CD14-positive monocyte (primary cell): ENCODE measurements at regions not wholly inside any gene's neighbourhood (a gene's known extent, or its start where the extent isn't known, plus 50 kb on each side); places are given as distances from the start of the nearest gene placed in this dataset.

ENCODE experiments used
- DNase-seq, 3 donors: peaks; one replicate each; pipeline ENCODE4 v3.0.0-alpha.2; 2011 to 2022
- H2AFZ ChIP-seq: 2 replicates; pipeline ENCODE4 v1.6.0; 2012; ENCODE audit warnings: mild to moderate bottlenecking, low read depth, low read length, inconsistent platforms; ENCODE audit not compliant: insufficient read depth, poor library complexity, severe bottlenecking
- H3K27ac ChIP-seq, 2 donors: 1 replicate in 1 of 2; 2 replicates in 1 of 2; pipeline ENCODE4 v1.5.1; 2012 to 2013; ENCODE audit warnings: low read length in 2 of 2, control low read depth in 1 of 2, inconsistent platforms in 1 of 2, low read depth in 1 of 2, mild to moderate bottlenecking in 1 of 2
- H3K27me3 ChIP-seq, 2 donors: one replicate each; pipeline versions ENCODE4 v1.6.0 to v1.6.1; 2011 to 2013; ENCODE audit warnings: low read length in 2 of 2; ENCODE audit not compliant: control insufficient read depth in 2 of 2, insufficient read depth in 2 of 2
- H3K36me3 ChIP-seq, 2 donors: replicated peaks in 1 of 2; 1 replicate in 1 of 2; 2 replicates in 1 of 2; pipeline versions ENCODE4 v1.5.1 to v1.6.1; 2012 to 2013; ENCODE audit warnings: low read length in 2 of 2, control low read depth in 1 of 2, inconsistent platforms in 1 of 2, mild to moderate bottlenecking in 1 of 2; ENCODE audit not compliant: insufficient read depth in 2 of 2, control insufficient read depth in 1 of 2
- H3K4me1 ChIP-seq, 2 donors: 1 replicate in 1 of 2; 2 replicates in 1 of 2; pipeline versions ENCODE4 v1.5.1 to v1.6.1; 2012 to 2013; ENCODE audit warnings: low read length in 2 of 2, control low read depth in 1 of 2, inconsistent platforms in 1 of 2, mild to moderate bottlenecking in 1 of 2, moderate library complexity in 1 of 2; ENCODE audit not compliant: insufficient read depth in 2 of 2, control insufficient read depth in 1 of 2
- H3K4me2 ChIP-seq: replicated peaks from 2 replicates; pipeline ENCODE3; 2012; ENCODE audit warnings: low read length, moderate library complexity, mild to moderate bottlenecking; ENCODE audit not compliant: poor library complexity, severe bottlenecking; ENCODE audit errors: extremely low read depth
- H3K4me3 ChIP-seq, 3 experiments: fragments of 200-600 bp in 1 of 3; sonication (generic) in 1 of 3; replicated peaks in 1 of 3; 1 replicate in 2 of 3; 2 replicates in 1 of 3; pipeline ENCODE4 v1.5.1; 2011 to 2013; ENCODE audit warnings: low read length in 3 of 3, mild to moderate bottlenecking in 3 of 3, control low read depth in 2 of 3, low read depth in 2 of 3, inconsistent platforms in 1 of 3, moderate library complexity in 1 of 3
- H3K79me2 ChIP-seq: 2 replicates; pipeline ENCODE4 v1.6.0; 2012; ENCODE audit warnings: mild to moderate bottlenecking, control low read depth, inconsistent platforms, low read length, moderate library complexity; ENCODE audit not compliant: insufficient read depth
- H3K9ac ChIP-seq: 2 replicates; pipeline ENCODE4 v1.6.0; 2017; ENCODE audit warnings: low read length, mild to moderate bottlenecking; ENCODE audit not compliant: insufficient read depth, poor library complexity, severe bottlenecking
- H3K9me3 ChIP-seq, 2 donors: replicated peaks in 1 of 2; 1 replicate in 1 of 2; 2 replicates in 1 of 2; pipeline versions ENCODE4 v1.5.1 to v1.6.1; 2012 to 2013; ENCODE audit warnings: low read length in 2 of 2, control low read depth in 1 of 2; ENCODE audit not compliant: control insufficient read depth in 1 of 2, insufficient read depth in 1 of 2
- H4K20me1 ChIP-seq: 2 replicates; pipeline ENCODE4 v1.6.0; 2012; ENCODE audit warnings: mild to moderate bottlenecking, low read length, control low read depth, moderate library complexity; ENCODE audit not compliant: insufficient read depth
- H3K27ac Mint-ChIP-seq, 7 donors: one replicate each; pipeline ENCODE4 v1.8.0; 2020; ENCODE audit warnings: mild to moderate bottlenecking in 7 of 7, mixed read lengths in 7 of 7, moderate library complexity in 6 of 7, inconsistent platforms in 2 of 7
- H3K27me3 Mint-ChIP-seq, 3 donors: one replicate each; pipeline ENCODE4 v1.8.0; 2021 to 2022; ENCODE audit warnings: low read depth in 3 of 3, mild to moderate bottlenecking in 3 of 3, mixed read lengths in 3 of 3, moderate library complexity in 3 of 3, inconsistent platforms in 1 of 3
- H3K36me3 Mint-ChIP-seq, 2 donors: one replicate each; pipeline ENCODE4 v1.8.0; 2020; ENCODE audit warnings: mixed read lengths in 2 of 2, inconsistent platforms in 1 of 2, mild to moderate bottlenecking in 1 of 2
- H3K4me1 Mint-ChIP-seq: one replicate; pipeline ENCODE4 v1.8.0; 2020; ENCODE audit warnings: mild to moderate bottlenecking, mixed read lengths
- H3K4me3 Mint-ChIP-seq, 2 donors: one replicate each; pipeline ENCODE4 v1.8.0; 2020; ENCODE audit warnings: mild to moderate bottlenecking in 2 of 2, mixed read lengths in 2 of 2, moderate library complexity in 1 of 2
- H3K9me3 Mint-ChIP-seq, 7 donors: one replicate each; pipeline ENCODE4 v1.8.0; 2020 to 2022; ENCODE audit warnings: mixed read lengths in 7 of 7, mild to moderate bottlenecking in 6 of 7, moderate library complexity in 6 of 7, inconsistent platforms in 2 of 7
- CTCF ChIP-seq: fragments of 200-600 bp; IDR thresholded peaks from one replicate; pipeline ENCODE4 v1.8.0; 2022; ENCODE audit warnings: antibody characterized with exemption, mild to moderate bottlenecking
- WGBS: methylation state at CpG from one replicate; pipeline ENCODE4 v1.1.5; 2013; ENCODE audit warnings: missing lambda C conversion rate; ENCODE audit not compliant: insufficient coverage; 5-methylcytosine and 5-hydroxymethylcytosine counted together
- intact Hi-C, 2 donors: fragments of 100-400 bp; cut with micrococcal nuclease; formaldehyde crosslinking; loops; one replicate each; pipeline versions ENCODE4 v1.15.0 to v1.15.1; 2023

- no peak overlapping the region for H3K4me2 ChIP-seq
- WGBS, result no CpG with 5 or more reads among the region's 1 CpG
- H3K79me2 ChIP-seq, result no peaks in the 10 kb centered on the region
- no peak for DNase-seq
- no peak overlapping the region for H3K27ac Mint-ChIP-seq
- H3K9ac ChIP-seq, result no peak overlapping the region
- H3K27me3 ChIP-seq, result no peaks in the 10 kb centered on the region
- H3K27ac ChIP-seq, result no peak overlapping the region
- H3K36me3 ChIP-seq, result no peaks in the 10 kb centered on the region
- H2AFZ ChIP-seq, result no peak overlapping the region
- no peak overlapping the region for H3K4me3 Mint-ChIP-seq
- no peaks in the 10 kb centered on the region for H3K9me3 ChIP-seq
- H4K20me1 ChIP-seq, result no peaks in the 10 kb centered on the region
- no peaks in the 10 kb centered on the region for H3K36me3 Mint-ChIP-seq
- H3K4me3 ChIP-seq, result no peak overlapping the region
- no peaks in the 10 kb centered on the region for H3K4me1 Mint-ChIP-seq
- H3K9me3 Mint-ChIP-seq, result peaks cover 0 to 2% (median 0%) of the 10 kb centered on the region in 7 donors
- intact Hi-C loops, result no loop called here
- peaks cover 0 to 2% (median 0%) of the 10 kb centered on the region in 3 donors for H3K27me3 Mint-ChIP-seq
- no peaks in the 10 kb centered on the region for H3K4me1 ChIP-seq
- TF ChIP-seq CTCF, result no peak
Observed at GRCh38 chr4:157776930-157777528, 395.8 kb downstream of the GASK1B start.

- Histone ChIP-seq H2AFZ (no peak overlapping the region), H3K27me3 (no peaks in the 10 kb centered on the region), H3K9ac (no peak overlapping the region), H4K20me1 (no peaks in the 10 kb centered on the region), H3K36me3 (no peaks in the 10 kb centered on the region), H3K79me2 (no peaks in the 10 kb centered on the region), H3K9me3 (no peaks in the 10 kb centered on the region), H3K27ac (no peak overlapping the region), H3K4me2 (no peak overlapping the region), H3K4me3 (no peak overlapping the region), H3K4me1 (no peaks in the 10 kb centered on the region)
- Mint-ChIP-seq H3K4me3 (no peak overlapping the region), H3K9me3 (peaks cover 0 to 2% (median 0%) of the 10 kb centered on the region in 7 donors), H3K27ac (no peak overlapping the region), H3K4me1 (no peaks in the 10 kb centered on the region), H3K36me3 (no peaks in the 10 kb centered on the region), H3K27me3 (peaks cover 0 to 2% (median 0%) of the 10 kb centered on the region in 3 donors)
- no peak for DNase-seq
- TF ChIP-seq CTCF, result no peak
- intact Hi-C loops, result no loop called here
Observed at GRCh38 chr4:157775971-157776370, 396.9 kb downstream of the GASK1B start.
